Gastrocnemius medialis (tissue), 4 donors: ENCODE measurements at regions not wholly inside any gene's neighbourhood (a gene's known extent, or its start where the extent isn't known, plus 50 kb on each side); places are given as distances from the start of the nearest gene placed in this dataset.

ENCODE experiments used
- POLR2A ChIP-seq, 2 donors: fragments of 450-650 bp; IDR thresholded peaks; one replicate each; pipeline ENCODE4 v1.6.1; 2017; ENCODE audit warnings: antibody characterized with exemption in 2 of 2, mild to moderate bottlenecking in 2 of 2, moderate library complexity in 2 of 2
- TF ChIP-seq, protein P1 (sequence below), 5 experiments: fragments of 450-650 bp in 3 of 5; fragments of 200-600 bp in 2 of 5; sonication (generic) in 2 of 5; IDR thresholded peaks in 4 of 5; conservative IDR thresholded peaks in 1 of 5; 1 replicate in 4 of 5; 2 replicates in 1 of 5; pipeline ENCODE4 v1.5.1; 2016 to 2019; ENCODE audit warnings: antibody characterized with exemption in 5 of 5, mild to moderate bottlenecking in 3 of 5, moderate library complexity in 3 of 5

DNA sequence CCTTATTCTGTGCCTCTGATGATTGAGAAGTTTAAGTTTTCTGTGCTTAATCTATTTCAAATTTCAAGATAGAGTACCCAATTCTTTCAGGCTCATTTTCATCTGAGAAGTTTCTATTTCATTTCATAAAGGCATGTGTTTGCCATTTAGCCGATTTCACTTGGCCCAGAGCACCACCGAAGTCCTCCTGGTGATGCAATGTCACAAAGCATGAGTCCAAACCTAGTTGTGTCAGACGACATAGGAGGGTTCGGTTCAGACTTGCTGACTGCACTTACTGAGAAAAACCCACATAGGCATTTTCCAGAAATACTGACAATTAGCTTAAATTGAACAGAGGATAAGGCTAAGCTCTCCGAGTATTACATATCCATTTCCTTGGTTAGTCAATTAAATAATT lies 152.4 kb upstream of the FAR2 start:
- TF ChIP-seq, protein P1, sequence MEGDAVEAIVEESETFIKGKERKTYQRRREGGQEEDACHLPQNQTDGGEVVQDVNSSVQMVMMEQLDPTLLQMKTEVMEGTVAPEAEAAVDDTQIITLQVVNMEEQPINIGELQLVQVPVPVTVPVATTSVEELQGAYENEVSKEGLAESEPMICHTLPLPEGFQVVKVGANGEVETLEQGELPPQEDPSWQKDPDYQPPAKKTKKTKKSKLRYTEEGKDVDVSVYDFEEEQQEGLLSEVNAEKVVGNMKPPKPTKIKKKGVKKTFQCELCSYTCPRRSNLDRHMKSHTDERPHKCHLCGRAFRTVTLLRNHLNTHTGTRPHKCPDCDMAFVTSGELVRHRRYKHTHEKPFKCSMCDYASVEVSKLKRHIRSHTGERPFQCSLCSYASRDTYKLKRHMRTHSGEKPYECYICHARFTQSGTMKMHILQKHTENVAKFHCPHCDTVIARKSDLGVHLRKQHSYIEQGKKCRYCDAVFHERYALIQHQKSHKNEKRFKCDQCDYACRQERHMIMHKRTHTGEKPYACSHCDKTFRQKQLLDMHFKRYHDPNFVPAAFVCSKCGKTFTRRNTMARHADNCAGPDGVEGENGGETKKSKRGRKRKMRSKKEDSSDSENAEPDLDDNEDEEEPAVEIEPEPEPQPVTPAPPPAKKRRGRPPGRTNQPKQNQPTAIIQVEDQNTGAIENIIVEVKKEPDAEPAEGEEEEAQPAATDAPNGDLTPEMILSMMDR (IDR thresholded peaks at IDR 0.05 in 4 of 5, conservative IDR thresholded peaks at IDR 0.05 in 1 of 5): no peak
- no peak for TF ChIP-seq POLR2A (IDR thresholded peaks at IDR 0.05)
